ENCODE measurements at regions not wholly inside any gene's neighbourhood (a gene's known extent, or its start where the extent isn't known, plus 50 kb on each side); places are given as distances from the start of the nearest gene placed in this dataset.

DNA sequence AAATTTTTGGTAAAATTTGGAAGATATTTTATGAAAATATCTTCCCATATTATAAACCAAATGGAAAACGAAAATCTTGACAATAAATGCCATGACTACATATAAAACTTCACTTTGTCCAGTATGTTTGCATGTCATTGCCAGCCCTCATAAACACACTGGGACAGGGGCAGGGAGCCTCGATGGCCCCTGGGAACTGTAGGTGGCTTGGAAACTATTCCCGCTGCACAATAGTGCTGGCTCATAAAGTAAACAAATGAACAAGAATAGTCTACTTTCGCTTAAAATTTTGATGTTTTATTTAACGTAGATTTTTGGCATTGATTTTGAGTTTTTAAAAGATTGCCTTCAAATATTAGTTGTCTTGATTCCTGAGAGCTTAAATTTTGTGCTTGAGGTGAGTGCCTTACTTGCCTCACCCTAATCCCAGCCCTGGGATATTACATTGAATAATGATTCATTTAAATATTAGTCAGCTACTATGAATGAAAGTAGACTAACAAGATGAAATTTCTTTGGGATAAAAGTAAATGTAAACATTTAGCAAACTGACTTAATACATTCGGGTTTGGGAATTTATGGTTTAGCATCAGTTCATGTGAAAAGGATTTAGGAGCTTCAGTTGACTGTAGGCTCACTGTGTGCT is 74.0 kb upstream of the PKP2 start:
- TF ChIP-seq POLR2AphosphoS5 (IDR thresholded peaks at IDR 0.05; ENCODE audit: low read depth, low read length) (no peak), FOSL1 (IDR thresholded peaks at IDR 0.05; ENCODE audit: low read depth) (no peak), POLR2A (IDR thresholded peaks at IDR 0.05; ENCODE audit: borderline replicate concordance, extremely low read depth, insufficient read depth, insufficient read length) (no peak), JUND (IDR thresholded peaks at IDR 0.05) (no peak), SIN3A (IDR thresholded peaks at IDR 0.05; ENCODE audit: low read depth) (no peak), EZH2 (IDR thresholded peaks at IDR 0.05) (no peak), SP1 (IDR thresholded peaks at IDR 0.05; ENCODE audit: low read depth) (no peak)
- TF ChIP-seq, protein P1, sequence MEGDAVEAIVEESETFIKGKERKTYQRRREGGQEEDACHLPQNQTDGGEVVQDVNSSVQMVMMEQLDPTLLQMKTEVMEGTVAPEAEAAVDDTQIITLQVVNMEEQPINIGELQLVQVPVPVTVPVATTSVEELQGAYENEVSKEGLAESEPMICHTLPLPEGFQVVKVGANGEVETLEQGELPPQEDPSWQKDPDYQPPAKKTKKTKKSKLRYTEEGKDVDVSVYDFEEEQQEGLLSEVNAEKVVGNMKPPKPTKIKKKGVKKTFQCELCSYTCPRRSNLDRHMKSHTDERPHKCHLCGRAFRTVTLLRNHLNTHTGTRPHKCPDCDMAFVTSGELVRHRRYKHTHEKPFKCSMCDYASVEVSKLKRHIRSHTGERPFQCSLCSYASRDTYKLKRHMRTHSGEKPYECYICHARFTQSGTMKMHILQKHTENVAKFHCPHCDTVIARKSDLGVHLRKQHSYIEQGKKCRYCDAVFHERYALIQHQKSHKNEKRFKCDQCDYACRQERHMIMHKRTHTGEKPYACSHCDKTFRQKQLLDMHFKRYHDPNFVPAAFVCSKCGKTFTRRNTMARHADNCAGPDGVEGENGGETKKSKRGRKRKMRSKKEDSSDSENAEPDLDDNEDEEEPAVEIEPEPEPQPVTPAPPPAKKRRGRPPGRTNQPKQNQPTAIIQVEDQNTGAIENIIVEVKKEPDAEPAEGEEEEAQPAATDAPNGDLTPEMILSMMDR (IDR thresholded peaks at IDR 0.05 in 2 of 3, conservative IDR thresholded peaks at IDR 0.05 in 1 of 3; ENCODE audit: borderline replicate concordance in 1 of 3, insufficient read depth in 1 of 3, low read depth in 2 of 3, low read length in 2 of 3): no peak
- TF ChIP-seq, protein P2, sequence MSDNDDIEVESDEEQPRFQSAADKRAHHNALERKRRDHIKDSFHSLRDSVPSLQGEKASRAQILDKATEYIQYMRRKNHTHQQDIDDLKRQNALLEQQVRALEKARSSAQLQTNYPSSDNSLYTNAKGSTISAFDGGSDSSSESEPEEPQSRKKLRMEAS (IDR thresholded peaks at IDR 0.05): no peak
- TF ChIP-seq, protein P3, sequence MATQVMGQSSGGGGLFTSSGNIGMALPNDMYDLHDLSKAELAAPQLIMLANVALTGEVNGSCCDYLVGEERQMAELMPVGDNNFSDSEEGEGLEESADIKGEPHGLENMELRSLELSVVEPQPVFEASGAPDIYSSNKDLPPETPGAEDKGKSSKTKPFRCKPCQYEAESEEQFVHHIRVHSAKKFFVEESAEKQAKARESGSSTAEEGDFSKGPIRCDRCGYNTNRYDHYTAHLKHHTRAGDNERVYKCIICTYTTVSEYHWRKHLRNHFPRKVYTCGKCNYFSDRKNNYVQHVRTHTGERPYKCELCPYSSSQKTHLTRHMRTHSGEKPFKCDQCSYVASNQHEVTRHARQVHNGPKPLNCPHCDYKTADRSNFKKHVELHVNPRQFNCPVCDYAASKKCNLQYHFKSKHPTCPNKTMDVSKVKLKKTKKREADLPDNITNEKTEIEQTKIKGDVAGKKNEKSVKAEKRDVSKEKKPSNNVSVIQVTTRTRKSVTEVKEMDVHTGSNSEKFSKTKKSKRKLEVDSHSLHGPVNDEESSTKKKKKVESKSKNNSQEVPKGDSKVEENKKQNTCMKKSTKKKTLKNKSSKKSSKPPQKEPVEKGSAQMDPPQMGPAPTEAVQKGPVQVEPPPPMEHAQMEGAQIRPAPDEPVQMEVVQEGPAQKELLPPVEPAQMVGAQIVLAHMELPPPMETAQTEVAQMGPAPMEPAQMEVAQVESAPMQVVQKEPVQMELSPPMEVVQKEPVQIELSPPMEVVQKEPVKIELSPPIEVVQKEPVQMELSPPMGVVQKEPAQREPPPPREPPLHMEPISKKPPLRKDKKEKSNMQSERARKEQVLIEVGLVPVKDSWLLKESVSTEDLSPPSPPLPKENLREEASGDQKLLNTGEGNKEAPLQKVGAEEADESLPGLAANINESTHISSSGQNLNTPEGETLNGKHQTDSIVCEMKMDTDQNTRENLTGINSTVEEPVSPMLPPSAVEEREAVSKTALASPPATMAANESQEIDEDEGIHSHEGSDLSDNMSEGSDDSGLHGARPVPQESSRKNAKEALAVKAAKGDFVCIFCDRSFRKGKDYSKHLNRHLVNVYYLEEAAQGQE (IDR thresholded peaks at IDR 0.05; ENCODE audit: low read depth): no peak
